ENCODE measurements at regions not wholly inside any gene's neighbourhood (a gene's known extent, or its start where the extent isn't known, plus 50 kb on each side); places are given as distances from the start of the nearest gene placed in this dataset.

DNA sequence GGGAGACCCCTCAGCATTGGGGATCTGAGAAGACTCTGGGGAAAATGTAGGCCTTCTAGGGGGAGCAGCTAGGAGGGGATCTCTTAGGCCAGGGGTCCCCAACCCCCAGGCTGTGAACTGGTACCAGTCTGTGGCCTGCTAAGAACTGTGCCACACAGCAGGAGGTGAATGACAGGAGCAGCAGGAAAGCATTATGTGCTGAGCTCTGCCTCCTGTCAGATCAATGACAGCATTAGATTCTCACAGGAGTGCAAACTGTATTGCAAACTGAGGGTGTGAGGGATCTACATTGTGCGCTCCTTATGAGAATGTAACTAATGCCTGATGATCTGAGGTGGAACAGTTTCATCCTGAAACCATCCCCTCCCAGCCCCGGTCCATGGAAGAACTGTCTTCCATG is 127.3 kb downstream of the SCG2 start:
- CTCF ChIA-PET = interaction anchor here (1.2 to 1.6 kb wide), 2 partner anchors 10 to 16 kb away, joined by 4 to 6 read pairs; no protein-coding TSS in a partner anchor
- Histone ChIP-seq H3K9me3 (no peaks in the 10 kb centered on the region), H3F3A (replicated peaks; ENCODE audit: insufficient read depth) (no peaks in the 10 kb centered on the region), H3K4me3 (ENCODE audit: low read depth in 2 of 2, low read length in 1 of 2) (no peak overlapping the region), H3K79me2 (ENCODE audit: insufficient read depth) (no peaks in the 10 kb centered on the region), H3K4me1 (ENCODE audit: control insufficient read depth in 1 of 2, insufficient read depth in 2 of 2, low read depth in 1 of 2, low read length in 1 of 2) (peaks cover 0 to 10% of the 10 kb centered on the region in 2 experiments; a peak in 2 of 4 replicates), H3K9ac (no peak overlapping the region), H3K27me3 (ENCODE audit: insufficient read depth) (no peaks in the 10 kb centered on the region), H3K9me2 (no peaks in the 10 kb centered on the region), H3K27ac (ENCODE audit: low read depth in 2 of 2, low read length in 1 of 2) (peak overlapping the region in 1 of 2 experiments; percentile 28; a peak in 1 of 4 replicates), H3K36me3 (replicated peaks in 1 of 2; ENCODE audit: control insufficient read depth in 1 of 2, insufficient read depth in 2 of 2, low read length in 1 of 2) (no peaks in the 10 kb centered on the region), H2AFZ (ENCODE audit: low read depth) (no peak overlapping the region), H3K4me2 (no peak overlapping the region), H4K20me1 (ENCODE audit: insufficient read depth) (no peaks in the 10 kb centered on the region)
- 0 out of 2 replicates have a peak, but pooled peaks have one; percentile 8 for TF ChIP-seq TCF12 (IDR thresholded peaks at IDR 0.05)
- TF ChIP-seq, protein P1, sequence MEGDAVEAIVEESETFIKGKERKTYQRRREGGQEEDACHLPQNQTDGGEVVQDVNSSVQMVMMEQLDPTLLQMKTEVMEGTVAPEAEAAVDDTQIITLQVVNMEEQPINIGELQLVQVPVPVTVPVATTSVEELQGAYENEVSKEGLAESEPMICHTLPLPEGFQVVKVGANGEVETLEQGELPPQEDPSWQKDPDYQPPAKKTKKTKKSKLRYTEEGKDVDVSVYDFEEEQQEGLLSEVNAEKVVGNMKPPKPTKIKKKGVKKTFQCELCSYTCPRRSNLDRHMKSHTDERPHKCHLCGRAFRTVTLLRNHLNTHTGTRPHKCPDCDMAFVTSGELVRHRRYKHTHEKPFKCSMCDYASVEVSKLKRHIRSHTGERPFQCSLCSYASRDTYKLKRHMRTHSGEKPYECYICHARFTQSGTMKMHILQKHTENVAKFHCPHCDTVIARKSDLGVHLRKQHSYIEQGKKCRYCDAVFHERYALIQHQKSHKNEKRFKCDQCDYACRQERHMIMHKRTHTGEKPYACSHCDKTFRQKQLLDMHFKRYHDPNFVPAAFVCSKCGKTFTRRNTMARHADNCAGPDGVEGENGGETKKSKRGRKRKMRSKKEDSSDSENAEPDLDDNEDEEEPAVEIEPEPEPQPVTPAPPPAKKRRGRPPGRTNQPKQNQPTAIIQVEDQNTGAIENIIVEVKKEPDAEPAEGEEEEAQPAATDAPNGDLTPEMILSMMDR (IDR thresholded peaks at IDR 0.05) = no peak
- no peak for DNase-seq
- POLR2A ChIA-PET = no interaction called here
- 100% methylated on average over 1 of the region's 2 CpGs for WGBS (ENCODE audit: low lambda C conversion rate)

DNA sequence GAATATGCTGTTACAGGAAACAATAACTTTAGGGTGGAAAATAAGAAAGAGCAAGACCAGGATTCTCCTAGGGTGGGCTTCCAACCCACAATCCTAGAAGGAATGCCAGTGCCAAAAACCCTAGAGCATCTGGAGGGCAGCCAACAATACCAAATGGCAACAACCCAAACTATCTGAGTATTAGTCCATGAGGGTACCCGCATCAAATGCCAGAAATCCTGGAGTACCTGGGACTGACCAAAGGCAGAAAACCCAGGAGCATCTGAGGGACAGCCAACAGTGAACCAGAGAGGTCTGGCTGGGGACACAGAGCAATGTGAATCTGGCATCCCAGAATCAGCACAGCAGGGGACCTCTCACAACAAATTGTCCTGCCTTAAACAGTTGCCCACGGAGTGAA is 126.3 kb downstream of the SCG2 start:
- Histone ChIP-seq H3K9me3 (no peaks in the 10 kb centered on the region), H3K9me2 (no peaks in the 10 kb centered on the region), H3K4me1 (ENCODE audit: control insufficient read depth in 1 of 2, insufficient read depth in 2 of 2, low read depth in 1 of 2, low read length in 1 of 2) (peaks cover 0 to 8% of the 10 kb centered on the region in 2 experiments; a peak in 2 of 4 replicates), H3K4me2 (no peak overlapping the region), H2AFZ (ENCODE audit: low read depth) (no peak overlapping the region; the same call in 1 of the 2 replicates), H3K27me3 (ENCODE audit: insufficient read depth) (no peaks in the 10 kb centered on the region), H3K9ac (no peak overlapping the region), H3K79me2 (ENCODE audit: insufficient read depth) (no peaks in the 10 kb centered on the region), H3K4me3 (ENCODE audit: low read depth in 2 of 2, low read length in 1 of 2) (no peak overlapping the region), H3F3A (replicated peaks; ENCODE audit: insufficient read depth) (no peaks in the 10 kb centered on the region), H4K20me1 (ENCODE audit: insufficient read depth) (no peaks in the 10 kb centered on the region), H3K27ac (ENCODE audit: low read depth in 2 of 2, low read length in 1 of 2) (peak overlapping the region in 1 of 2 experiments; percentile 28; a peak in 1 of 4 replicates), H3K36me3 (replicated peaks in 1 of 2; ENCODE audit: control insufficient read depth in 1 of 2, insufficient read depth in 2 of 2, low read length in 1 of 2) (no peaks in the 10 kb centered on the region)
- DNase-seq = no peak
- TF ChIP-seq, protein P2, sequence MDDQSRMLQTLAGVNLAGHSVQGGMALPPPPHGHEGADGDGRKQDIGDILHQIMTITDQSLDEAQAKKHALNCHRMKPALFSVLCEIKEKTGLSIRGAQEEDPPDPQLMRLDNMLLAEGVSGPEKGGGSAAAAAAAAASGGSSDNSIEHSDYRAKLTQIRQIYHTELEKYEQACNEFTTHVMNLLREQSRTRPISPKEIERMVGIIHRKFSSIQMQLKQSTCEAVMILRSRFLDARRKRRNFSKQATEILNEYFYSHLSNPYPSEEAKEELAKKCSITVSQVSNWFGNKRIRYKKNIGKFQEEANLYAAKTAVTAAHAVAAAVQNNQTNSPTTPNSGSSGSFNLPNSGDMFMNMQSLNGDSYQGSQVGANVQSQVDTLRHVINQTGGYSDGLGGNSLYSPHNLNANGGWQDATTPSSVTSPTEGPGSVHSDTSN (IDR thresholded peaks at IDR 0.05) = no peak
- 0 out of 2 replicates have a peak, but pooled peaks have one; percentile 25 for TF ChIP-seq RXRA (IDR thresholded peaks at IDR 0.05; ENCODE audit: borderline replicate concordance, low read depth)
- ChIA-PET POLR2A (no interaction called here), CTCF (no interaction called here)
- 92% methylated on average over 2 of the region's 2 CpGs for WGBS (ENCODE audit: low lambda C conversion rate)

DNA sequence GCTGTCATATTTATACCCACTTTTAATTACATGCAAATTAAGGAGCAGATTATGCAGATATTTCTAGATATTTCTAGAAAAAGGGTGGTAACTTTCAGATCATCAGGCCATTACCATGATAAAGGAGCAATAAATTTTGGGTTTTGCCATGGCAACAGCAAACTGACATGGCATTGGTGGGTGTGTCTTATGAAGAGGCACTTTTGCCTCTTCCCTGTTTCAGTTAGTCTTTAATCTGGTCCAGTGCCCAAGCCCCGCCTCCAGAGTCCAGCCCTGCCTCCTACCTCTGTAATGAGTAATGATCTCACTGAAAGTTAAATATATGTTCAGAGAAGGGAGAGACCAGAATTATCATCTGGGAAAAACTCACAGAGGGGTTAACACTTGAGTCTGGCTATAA is 124.8 kb downstream of the SCG2 start:
- no peak overlapping the region for H3K9ac ChIP-seq
- H3K4me1 ChIP-seq (ENCODE audit: control insufficient read depth in 1 of 2, insufficient read depth in 2 of 2, low read depth in 1 of 2, low read length in 1 of 2) = peaks cover 0 to 8% of the 10 kb centered on the region in 2 experiments; a peak in 2 of 4 replicates
- H4K20me1 ChIP-seq (ENCODE audit: insufficient read depth) = no peaks in the 10 kb centered on the region
- DNase-seq = no peak
- no peaks in the 10 kb centered on the region for H3K9me3 ChIP-seq
- H3K4me2 ChIP-seq = no peak overlapping the region
- no peaks in the 10 kb centered on the region for H3F3A ChIP-seq (replicated peaks; ENCODE audit: insufficient read depth)
- H2AFZ ChIP-seq (ENCODE audit: low read depth) = no peak overlapping the region
- no peaks in the 10 kb centered on the region for H3K27me3 ChIP-seq (ENCODE audit: insufficient read depth)
- H3K27ac ChIP-seq (ENCODE audit: low read depth in 2 of 2, low read length in 1 of 2) = no peak overlapping the region
- H3K79me2 ChIP-seq (ENCODE audit: insufficient read depth) = no peaks in the 10 kb centered on the region
- POLR2A ChIA-PET = no interaction called here
- H3K36me3 ChIP-seq (replicated peaks in 1 of 2; ENCODE audit: control insufficient read depth in 1 of 2, insufficient read depth in 2 of 2, low read length in 1 of 2) = no peaks in the 10 kb centered on the region
- CTCF ChIA-PET = no interaction called here
- WGBS (ENCODE audit: low lambda C conversion rate) = 95% methylated on average over 1 of the region's 1 CpG
- H3K9me2 ChIP-seq = no peaks in the 10 kb centered on the region
- H3K4me3 ChIP-seq (ENCODE audit: low read depth in 2 of 2, low read length in 1 of 2) = no peak overlapping the region
- TF ChIP-seq, protein P3, sequence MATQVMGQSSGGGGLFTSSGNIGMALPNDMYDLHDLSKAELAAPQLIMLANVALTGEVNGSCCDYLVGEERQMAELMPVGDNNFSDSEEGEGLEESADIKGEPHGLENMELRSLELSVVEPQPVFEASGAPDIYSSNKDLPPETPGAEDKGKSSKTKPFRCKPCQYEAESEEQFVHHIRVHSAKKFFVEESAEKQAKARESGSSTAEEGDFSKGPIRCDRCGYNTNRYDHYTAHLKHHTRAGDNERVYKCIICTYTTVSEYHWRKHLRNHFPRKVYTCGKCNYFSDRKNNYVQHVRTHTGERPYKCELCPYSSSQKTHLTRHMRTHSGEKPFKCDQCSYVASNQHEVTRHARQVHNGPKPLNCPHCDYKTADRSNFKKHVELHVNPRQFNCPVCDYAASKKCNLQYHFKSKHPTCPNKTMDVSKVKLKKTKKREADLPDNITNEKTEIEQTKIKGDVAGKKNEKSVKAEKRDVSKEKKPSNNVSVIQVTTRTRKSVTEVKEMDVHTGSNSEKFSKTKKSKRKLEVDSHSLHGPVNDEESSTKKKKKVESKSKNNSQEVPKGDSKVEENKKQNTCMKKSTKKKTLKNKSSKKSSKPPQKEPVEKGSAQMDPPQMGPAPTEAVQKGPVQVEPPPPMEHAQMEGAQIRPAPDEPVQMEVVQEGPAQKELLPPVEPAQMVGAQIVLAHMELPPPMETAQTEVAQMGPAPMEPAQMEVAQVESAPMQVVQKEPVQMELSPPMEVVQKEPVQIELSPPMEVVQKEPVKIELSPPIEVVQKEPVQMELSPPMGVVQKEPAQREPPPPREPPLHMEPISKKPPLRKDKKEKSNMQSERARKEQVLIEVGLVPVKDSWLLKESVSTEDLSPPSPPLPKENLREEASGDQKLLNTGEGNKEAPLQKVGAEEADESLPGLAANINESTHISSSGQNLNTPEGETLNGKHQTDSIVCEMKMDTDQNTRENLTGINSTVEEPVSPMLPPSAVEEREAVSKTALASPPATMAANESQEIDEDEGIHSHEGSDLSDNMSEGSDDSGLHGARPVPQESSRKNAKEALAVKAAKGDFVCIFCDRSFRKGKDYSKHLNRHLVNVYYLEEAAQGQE (IDR thresholded peaks at IDR 0.05; ENCODE audit: low read depth, low read length) = no peak
- TF ChIP-seq TEAD4 (IDR thresholded peaks at IDR 0.05; ENCODE audit: borderline replicate concordance, insufficient read depth) (no peak), RFX5 (IDR thresholded peaks at IDR 0.05; ENCODE audit: low read length) (no peak), YY1 (IDR thresholded peaks at IDR 0.05; ENCODE audit: low read depth) (no peak), MXI1 (IDR thresholded peaks at IDR 0.05; ENCODE audit: low read depth, low read length) (no peak), GATA2 (CRISPR knock-in tag; IDR thresholded peaks at IDR 0.05) (no peak), NRF1 (IDR thresholded peaks at IDR 0.05; ENCODE audit: low read depth, low read length) (no peak), RXRA (IDR thresholded peaks at IDR 0.05; ENCODE audit: borderline replicate concordance, low read depth) (no peak)
- TF ChIP-seq, protein P4, sequence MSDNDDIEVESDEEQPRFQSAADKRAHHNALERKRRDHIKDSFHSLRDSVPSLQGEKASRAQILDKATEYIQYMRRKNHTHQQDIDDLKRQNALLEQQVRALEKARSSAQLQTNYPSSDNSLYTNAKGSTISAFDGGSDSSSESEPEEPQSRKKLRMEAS (IDR thresholded peaks at IDR 0.05; ENCODE audit: low read depth) = no peak
- TF ChIP-seq, protein P1 (IDR thresholded peaks at IDR 0.05) = no peak

All from SK-N-SH (cell line).